ENCODE measurements at regions not wholly inside any gene's neighbourhood (a gene's known extent, or its start where the extent isn't known, plus 50 kb on each side); places are given as distances from the start of the nearest gene placed in this dataset.
"Not testable (repeated sequence)": the region's sequence is repeated elsewhere in the genome, so short reads cannot be mapped to it uniquely, and the experiment has no call there.

DNA sequence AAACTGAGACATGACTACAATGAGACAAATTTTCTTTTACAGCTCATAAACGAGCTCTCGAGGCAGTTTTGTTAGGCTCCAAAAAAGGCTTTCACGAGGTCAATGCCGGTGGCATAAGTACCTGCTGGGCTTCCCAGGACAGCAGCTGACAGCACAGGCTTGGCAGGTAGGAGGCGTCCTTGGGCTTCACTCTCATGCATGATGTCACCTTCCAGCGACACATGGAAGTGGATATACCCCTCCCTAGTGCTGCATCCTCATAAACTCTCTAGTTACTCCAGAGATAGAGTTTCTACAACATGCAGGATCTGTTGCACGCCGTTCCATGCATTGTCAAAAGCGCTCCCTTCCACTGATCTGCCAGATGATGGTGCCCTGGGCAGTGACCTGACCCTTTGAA is 112.5 kb upstream of the PAXBP1 start:
- no peak for DNase-seq (ENCODE audit: low spot score)

DNA sequence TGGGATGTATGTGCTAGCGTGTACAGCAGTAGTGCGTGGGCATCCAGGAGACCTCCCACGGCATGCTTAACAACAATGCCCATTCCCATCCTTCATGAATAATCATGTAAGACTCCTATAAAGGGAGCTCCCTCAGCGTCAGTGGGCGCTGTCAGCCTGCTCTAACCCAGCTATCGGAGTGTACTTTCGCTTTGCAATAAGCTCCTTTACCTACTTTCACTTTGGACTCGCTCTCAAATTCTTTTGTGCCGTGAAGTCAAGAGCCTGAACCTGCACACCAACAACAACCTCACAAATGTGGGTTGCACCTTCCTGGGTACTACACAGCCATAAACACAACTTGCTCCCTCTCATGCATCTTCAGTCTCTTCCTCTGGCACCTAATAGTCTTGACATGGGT is 114.8 kb upstream of the PAXBP1 start:
- no peak for DNase-seq (ENCODE audit: low spot score)

DNA sequence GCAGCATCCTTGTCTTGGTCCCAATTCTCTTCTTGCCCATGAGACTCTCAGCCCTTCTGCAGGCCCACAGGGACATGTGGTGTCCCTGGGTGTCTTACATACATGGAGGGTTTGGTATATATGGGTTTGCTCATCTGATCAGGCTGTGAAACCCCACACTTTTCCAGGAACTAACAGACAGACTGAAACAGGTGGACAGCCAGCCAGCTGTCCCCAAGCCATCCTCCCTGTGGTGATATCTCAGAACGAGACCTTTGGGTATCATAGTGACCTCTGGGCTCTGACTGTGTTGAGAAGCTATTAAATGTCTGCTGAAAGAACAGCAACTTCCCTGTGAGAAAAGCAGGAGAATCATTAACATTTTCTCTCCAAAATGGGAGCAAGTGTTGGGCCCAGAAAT is 115.5 kb upstream of the PAXBP1 start:
- DNase-seq (ENCODE audit: low spot score) = no peak

DNA sequence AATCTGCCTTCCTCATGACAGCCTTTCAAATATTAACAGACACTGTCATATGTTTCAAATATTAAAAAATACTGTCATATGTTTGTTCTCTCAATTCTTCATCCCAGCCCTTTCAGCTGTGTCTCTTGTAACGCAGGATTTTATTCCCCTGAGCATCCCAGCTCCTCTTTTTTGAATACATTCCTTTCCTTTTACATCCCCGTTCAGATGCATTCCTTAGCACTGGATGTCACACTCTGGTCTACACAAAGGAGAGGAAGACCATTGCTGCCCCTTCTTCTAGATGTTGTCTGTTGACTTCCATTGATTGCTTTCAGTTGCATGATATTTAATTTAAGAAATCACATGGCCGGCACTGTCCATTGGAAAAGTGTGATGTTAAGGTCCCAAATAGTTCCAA is 117.4 kb upstream of the PAXBP1 start:
- no peak for DNase-seq (ENCODE audit: low spot score)

DNA sequence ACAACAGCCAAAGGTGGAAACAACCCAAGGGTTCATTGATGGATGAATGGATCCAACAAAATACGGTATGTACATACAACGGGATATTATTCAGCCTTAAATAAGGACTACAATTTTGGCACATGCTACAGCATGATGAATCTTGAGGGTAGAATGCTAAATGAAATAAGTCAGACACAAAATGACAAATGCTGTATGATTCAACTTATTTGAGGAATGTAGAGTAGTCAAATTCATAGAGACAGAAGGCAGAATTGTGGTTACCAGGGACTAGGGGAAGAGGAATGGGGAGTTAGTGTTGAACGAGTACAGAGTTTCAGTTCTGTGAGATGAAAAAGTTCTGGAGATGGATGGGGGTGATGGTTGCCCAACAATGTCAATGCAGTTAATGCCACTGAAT is 118.0 kb upstream of the PAXBP1 start:
- no peak for DNase-seq (ENCODE audit: low spot score)

DNA sequence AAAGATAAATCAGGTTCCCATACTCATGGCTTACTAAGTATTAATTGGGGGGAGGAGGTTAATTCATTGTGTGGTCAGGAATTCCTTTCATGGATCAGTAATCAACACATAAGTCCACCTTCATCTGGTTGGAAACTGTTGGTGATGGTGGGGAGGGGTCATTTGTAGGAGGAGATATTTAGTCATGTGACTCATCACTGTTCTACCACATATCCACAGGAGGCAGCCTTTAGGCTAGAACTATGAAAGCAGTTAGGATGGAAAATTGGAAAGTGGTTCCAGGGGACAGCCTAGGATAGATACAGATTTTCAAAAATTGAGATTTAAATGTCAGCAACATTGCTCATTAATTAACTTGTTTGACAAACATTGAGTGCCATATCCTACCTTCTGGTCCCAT is 122.8 kb upstream of the PAXBP1 start:
- no peak for DNase-seq (ENCODE audit: low spot score)

DNA sequence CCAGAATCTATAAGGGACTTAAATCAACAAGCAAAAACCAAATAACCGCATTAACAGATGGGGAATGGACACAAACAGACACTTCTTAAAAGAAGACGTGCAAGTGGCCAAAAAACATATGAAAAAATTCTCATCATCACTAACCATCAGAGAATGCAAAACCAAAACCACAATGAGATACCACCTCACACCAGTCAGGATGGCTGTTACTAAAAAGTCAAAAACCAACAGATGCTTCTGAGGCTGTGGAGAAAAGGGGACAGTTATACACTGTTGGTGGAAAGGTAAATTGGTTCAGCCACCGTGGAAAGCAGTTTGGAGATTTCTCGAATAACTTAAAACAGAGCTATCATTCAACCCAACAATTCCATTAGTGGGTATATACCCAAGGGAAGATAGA is 124.9 kb upstream of the OLIG2 start:
- DNase-seq (ENCODE audit: low spot score) = no peak

DNA sequence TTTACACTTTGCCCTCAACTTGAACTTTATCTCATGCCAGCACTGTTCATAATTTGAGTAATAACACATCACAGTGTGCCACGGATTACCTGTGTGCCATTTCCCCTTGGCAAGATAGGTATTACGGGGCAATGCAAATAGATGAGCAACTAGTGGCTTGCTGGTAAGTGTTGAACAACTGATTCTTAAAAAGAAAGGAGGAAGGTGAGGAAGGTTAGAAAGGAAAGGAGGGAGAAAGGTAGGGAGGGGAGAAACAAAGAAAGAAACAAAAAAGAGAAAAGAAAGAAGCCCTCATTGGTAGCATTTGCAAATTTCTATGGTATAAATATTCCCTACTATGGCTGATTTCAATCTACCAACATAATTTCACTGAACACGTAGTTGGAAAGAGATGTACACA is 118.2 kb upstream of the OLIG2 start:
- DNase-seq (ENCODE audit: low spot score) = no peak

DNA sequence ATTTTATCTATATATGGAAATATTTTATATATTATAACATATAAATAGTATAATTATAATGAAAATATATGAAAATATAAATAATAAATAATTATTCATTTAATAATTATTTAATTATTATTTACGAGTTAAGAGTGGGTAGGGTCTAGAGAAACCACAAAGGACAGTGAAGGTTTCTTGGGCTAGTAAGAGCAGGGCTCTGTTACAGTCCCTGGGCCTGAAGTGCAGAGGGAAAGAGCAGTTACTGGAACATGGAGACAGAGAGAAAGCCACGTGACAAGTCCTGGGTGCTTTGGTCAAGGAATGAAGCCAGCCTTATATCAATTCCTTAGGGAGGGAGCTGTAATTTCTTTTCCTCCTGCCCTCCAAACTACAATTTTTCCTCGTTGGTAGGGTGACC is 117.2 kb upstream of the OLIG2 start:
- no peak for DNase-seq (ENCODE audit: low spot score)

DNA sequence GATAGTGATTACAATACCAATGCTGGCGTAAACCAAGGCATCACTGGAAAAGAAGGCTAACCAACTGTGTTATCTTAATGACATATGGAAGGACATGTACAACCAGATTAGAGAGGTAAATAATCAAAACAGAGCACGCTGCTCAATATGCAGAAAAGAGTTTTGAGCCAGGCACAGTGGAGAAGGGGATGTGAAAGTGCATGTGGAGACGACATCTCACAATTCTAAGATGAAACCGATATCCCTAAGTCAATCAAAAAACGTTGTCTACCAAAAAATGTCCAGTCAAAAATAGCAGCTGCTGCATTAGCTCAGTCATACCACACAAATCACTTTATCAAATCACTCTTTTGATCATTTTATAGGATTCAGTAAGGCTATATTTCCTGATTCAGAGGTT is 116.3 kb upstream of the OLIG2 start:
- DNase-seq (ENCODE audit: low spot score) = no peak

DNA sequence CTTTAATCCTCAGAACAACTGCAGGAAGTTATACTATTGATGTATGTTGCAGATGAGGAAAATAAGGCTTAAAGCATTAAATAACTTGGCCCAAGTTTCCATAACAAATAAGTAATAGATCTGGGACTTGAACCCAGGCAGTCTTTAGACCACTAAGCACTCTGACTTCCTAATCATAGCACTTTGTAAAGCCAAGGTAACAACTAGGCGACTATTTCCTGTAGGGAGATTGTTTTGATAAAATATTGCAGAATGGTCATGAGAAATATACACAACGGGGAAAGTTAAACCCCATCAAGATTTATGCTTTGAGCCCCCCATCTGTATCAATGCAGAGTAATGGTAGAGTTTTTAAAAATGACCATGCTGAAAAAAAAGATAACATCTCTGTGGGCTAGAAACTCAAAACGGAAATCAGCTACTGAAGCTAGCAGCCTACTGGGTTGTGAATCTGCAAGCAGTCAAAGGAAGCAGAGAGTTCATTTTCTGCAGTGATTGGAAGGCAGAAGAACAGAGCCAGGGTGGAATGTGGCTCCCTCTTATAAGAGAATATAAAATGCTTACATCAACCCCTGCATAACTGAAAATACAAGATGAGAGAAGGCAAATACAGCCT is 111.2 kb upstream of the OLIG2 start:
- DNase-seq (ENCODE audit: low spot score) = no peak

DNA sequence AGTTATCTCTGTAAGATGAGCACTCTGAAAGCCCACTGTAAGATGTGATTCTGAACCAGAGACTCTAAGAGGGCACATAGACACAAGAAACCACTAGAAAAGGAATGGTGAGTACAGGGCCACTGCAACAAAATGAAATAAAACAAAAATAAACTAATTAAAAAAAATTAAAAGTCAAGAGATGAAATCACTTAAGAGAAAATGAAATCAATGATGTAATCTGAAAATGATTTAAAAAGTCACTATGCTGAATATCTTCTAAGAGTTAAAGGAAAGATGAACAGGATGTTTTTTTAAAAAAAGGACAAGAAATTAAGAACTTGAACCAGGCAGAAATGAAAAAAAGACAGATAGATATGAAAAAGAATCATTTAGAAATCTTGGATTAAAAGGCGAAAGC is 110.6 kb upstream of the OLIG2 start:
- no peak for DNase-seq (ENCODE audit: low spot score)

DNA sequence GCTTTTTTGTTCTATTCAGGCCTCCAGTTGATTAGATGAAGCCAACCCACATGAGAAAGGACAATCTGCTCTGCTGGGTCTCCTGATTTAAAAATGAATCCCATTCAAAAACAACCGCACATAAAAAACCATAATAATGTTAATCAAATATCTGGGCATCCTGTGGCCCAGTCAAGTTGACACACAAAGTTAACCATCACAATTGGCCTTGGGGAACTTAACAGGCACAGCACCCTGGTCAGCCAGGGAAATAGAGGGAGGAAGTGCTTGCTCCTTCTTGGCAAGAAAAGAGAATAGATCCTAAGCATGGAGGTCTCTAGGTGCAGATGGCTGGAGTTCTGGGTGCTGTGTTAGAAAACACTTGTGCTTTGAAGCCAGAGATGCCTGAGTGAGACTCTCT is 109.6 kb upstream of the OLIG2 start:
- no peak for DNase-seq (ENCODE audit: low spot score)

DNA sequence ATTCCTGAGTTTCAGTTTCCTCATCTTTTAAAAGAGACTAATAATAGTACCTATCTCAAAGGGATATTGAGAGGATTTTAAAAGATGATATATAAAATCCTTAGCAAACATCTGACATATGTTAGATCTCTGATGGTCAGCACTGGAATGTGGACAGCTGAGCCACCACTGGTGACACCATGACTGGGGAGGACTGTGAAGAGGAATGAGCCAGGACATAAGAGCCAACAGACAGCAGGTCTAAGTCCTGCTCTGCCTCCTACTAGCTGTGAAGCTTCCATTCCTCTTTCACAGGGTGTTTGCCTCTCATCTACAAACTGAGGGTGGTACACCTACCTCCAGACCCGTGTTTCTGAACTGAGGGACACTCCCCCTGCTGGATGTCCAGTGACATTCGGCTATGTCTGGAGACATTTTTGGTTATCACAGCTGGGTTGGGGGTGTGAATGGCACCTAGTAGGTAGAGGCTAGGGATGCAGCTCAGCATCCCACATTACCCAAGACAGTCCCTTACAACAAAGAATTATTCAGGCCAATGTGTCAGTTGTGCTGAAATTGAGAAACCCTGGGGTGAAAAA is 109.1 kb upstream of the OLIG2 start:
- DNase-seq (ENCODE audit: low spot score) = no peak

DNA sequence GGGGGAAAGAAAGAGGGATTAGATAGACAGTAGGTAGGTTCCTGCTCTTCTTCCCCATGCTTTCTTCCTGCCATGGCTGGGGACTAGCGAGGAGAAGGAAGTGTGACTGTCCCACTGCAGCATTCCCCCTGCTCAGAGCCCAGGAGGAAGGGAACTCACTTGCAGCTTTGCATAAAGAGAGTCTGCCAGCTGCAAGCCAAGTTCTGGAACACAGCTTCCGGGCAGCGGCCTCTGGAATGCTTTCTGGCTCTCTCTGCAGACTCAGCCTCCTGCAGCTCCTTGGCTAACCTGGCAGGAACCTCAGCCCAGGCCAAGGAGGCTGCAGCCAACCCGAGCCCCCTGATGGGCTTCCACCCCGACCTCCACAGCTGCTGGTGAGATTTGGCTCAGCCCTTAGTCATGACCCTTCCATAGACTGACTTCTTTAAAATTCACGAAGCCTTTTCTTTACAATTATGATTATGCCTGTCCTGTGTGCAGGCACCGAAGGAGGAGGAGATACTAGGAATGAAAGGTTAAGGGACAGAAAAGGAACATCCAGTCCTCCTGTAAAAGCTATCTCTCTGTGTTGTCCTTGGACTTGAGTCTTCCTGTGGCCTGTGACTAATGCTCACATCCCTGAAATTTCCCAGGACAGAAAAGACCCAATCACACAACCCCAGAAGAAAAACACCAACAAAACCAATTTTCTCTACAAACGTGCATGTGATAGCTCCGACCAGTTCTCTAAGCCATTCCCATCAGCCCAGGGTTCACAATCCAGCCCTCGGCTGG is 108.2 kb upstream of the OLIG2 start:
- DNase-seq (ENCODE audit: low spot score) = peak; percentile 13

DNA sequence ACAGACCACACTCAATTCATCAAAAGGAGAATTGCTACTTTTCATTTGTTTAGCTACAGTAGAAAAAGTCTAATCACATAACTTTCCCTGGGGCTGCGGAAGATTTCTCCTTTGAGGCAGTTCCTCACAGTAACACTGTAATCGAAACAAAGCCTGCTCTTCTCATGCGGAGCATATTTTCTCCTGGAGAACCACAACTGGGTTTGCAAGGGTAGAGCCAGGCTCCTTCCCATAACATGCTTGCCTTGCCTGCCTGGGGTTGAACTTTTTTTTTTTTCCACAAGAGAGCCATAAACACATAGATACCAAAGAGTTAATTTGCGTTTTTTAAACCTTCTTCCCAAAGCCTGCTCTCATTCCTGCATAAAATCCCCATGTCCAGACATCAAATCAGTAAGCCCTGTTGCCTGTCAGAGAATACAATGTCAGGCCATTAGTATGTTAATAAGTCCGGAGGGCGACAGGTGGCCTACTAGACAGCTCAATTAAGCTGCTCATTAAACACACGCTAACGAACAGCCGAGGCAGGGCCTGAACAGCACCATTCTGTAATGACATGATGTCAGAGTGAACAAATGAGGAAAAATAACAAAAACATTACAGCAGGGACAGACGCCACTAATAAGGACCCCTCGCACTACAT is 107.1 kb upstream of the OLIG2 start:
- DNase-seq (ENCODE audit: low spot score) = no peak

DNA sequence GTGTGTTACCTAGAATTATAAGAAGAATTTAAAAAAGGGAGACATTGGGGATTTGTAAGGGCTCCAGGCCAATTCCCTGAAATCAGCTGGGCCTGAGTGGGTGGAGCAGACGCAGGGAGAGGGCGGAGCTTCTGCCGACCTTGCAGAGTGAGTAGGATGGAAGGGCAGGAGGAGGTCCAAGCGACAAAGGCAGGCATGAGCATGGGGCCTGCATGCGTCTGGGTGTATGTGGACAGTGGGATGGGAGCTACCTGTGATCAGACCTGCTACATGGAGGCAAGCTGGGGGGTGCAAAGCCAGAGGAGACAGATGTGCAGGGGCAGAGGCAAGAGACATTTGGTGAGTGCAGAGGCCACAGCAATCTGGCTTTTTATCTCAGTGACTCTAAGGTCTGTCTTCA is 105.3 kb upstream of the OLIG2 start:
- no peak for DNase-seq (ENCODE audit: low spot score)

DNA sequence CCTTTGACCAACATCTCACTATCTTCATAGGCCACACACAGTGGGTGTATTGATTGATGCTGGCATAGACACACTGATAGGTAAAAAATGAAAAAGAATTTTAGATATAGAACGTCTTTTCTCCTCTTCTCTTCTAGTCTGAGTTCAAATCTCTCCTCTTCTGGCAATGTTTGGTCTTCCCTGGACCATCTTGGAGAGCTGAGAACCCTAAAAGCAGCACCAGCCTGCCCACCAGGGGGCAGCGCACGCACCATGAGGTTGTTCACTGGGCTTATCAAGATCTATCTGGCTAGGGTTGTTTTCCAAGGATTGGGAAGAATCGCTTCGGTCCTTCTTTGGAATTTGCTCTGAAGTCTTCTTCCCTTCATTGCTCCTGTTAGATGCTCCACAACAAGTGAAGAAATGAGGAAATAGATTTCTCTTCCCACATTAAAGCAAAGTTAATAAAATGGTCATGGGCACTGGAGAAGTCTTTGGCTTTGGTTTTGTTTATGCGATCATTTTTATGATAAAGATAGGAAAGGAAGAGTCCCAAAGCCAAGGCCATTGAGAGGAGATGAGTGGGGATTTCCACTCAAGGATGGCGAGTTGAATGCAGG is 104.0 kb upstream of the OLIG2 start:
- peak; percentile 17 for DNase-seq (ENCODE audit: low spot score)

DNA sequence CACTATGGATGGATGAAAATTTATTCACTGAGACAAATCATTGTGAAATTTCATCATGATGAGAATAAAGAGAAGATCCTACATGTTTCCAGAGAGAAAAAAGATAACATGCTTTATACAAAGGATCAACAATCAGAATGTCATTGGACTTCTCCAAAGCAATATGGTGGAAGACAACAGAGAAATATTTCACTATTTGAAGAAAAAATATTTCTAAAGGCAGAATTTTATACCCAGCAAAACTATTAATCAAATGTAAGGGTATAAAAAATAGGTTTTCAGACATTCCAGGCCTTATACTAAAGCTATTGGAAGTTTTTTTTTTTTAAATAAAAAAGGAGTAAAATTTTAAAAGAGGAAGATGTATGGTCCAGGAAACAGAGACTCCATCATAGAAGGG is 100.6 kb upstream of the OLIG2 start:
- DNase-seq (ENCODE audit: low spot score) = no peak

DNA sequence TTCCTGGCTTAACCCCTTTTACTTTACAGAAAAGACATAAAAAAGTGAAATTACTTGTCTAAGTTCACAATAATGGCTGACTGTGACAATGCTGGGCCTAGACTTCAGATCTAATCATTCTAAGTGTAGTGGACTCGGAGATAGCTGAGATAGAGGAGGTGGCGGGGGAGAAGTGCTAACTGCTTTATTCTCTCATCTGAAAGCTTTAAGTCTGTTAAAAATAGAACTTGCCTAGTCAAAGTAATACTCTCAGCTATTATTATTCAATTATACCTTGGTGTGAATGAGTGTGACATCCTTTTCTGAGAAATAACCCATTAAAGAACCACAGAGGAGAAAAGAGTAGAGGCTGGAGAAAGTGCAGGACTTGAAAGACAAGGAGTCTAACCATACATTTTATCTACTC is 96.1 kb upstream of the OLIG2 start:
- DNase-seq (ENCODE audit: low spot score) = no peak

DNA sequence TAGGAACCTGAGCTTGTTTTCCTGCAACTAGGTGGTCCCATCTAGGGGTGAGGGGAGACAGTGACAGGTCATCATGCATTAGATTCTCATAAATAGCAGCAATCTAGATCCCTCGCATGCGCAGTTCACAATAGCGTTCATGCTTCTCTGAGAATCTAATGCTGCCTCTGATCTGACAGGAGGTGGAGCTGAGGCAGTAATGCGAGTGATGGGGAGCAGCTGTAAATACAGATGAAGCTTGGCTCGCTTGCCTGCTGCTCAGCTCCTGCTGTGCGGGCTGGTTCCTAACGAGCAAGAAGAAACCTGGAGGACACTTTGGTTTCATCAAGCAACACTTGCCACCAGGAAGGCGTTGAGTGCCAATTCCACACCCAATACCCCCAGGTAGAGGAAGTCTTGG is 95.1 kb upstream of the OLIG2 start:
- DNase-seq (ENCODE audit: low spot score) = no peak

DNA sequence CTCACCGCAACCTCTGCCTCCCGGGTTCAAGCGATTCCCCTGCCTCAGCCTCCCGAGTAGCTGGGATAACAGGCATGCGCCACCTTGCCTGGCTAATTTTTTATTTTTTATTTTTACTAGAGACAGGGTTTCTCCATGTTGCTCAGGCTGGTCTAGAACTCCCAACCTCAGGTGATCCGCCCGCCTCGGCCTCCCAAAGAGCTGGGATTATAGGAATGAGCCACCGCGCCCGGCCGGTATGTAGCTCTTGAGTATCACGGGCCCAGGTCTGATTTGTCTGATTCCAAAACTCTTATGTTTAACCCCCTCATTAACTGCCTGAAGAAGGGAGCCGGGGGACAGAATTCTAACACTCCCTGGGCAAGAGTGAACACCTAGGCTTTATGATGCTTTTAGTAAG is 91.7 kb upstream of the OLIG2 start:
- DNase-seq (ENCODE audit: low spot score) = not testable (repeated sequence)

DNA sequence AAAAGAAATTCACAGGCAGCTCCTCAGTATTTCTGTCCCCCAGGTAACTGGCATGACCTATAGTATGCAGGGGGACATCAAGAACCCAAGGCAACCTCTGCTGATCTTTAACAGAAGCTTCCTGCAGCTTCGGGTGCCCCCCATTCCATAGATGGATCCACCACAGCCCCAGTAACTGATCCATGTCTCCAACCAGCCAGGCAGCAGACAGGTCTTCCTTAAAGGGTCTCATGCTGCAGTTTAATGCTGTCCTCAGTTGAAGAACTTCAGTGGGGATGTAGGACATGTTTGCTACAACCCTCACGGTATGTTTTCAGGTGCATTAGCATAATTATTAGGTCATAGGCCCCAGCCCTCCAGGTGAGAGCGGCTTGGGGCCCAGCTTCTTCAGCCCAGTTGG is 90.9 kb upstream of the OLIG2 start:
- DNase-seq (ENCODE audit: low spot score) = no peak

Measured in kidney tubule cell (primary cell).